Neural progenitor cell (in vitro differentiated cells): ENCODE measurements at regions not wholly inside any gene's neighbourhood (a gene's known extent, or its start where the extent isn't known, plus 50 kb on each side); places are given as distances from the start of the nearest gene placed in this dataset.

Experiments
- CTCF ChIP-seq: fragments of 200-600 bp; sonication (generic); IDR thresholded peaks from 2 replicates; pipeline ENCODE4 v1.5.1; 2017; ENCODE audit warnings: antibody characterized with exemption, mild to moderate bottlenecking
- EZH2 ChIP-seq: fragments of 200-600 bp; sonication (generic); IDR thresholded peaks from 2 replicates; pipeline ENCODE4 v1.6.1; 2017; ENCODE audit warnings: antibody characterized with exemption, mild to moderate bottlenecking, moderate library complexity
- EZH2phosphoT487 ChIP-seq: fragments of 200-600 bp; sonication (generic); IDR thresholded peaks from 2 replicates; pipeline ENCODE4 v1.6.1; 2017; ENCODE audit warnings: antibody characterized with exemption

- TF ChIP-seq CTCF (no peak), EZH2phosphoT487 (no peak), EZH2 (no peak)
These were observed 86.2 kb upstream of the THBS2 start for GRCh38 chr6:169339731-169340309.
